ENCODE measurements at regions not wholly inside any gene's neighbourhood (a gene's known extent, or its start where the extent isn't known, plus 50 kb on each side); places are given as distances from the start of the nearest gene placed in this dataset.

DNA sequence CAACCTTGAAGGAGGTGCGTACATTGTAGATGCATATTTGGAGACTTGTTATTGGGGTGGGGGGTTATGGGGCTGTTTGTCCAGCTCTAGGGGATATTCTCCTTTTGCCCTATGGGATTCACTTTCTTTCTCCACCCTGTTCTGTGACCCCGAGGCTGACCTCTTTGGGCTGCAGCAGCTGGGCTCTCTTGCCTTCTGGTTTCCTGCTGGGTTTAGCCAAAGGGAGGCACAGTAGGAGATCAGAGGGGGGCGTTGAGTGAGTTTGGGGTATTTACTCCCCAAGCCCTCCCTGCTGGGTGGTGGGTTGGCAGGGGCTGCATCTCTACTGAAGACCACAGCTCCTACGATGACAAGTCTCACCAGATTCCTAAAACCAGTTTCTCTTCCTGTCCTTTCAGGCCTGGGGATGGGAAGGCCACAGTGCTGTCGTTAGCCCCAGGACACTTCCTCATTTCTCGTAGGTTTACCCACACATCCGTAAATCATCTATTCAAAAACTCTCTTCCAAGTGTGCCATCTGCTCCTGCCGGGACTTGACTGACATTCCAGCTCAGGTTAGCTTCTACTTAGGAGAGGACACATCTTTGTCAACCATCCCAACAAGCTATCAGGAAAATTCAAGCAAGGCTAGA lies 127.1 kb downstream of the TMEM30B start:
- no peak overlapping the region for H2BK12ac ChIP-seq (ENCODE audit: low read depth, low read length)
- H3K56ac ChIP-seq (replicated peaks; ENCODE audit: insufficient read length, low read depth, low read length) = no peak overlapping the region
- H4K91ac ChIP-seq (replicated peaks; ENCODE audit: insufficient read length, low read length) = no peak overlapping the region
- H4K5ac ChIP-seq (ENCODE audit: insufficient read length, low read depth, low read length) = no peak overlapping the region
- H4K8ac ChIP-seq (ENCODE audit: extremely low read depth, insufficient read depth, low read length) = no peak overlapping the region
- H2BK5ac ChIP-seq (ENCODE audit: low read depth, low read length) = no peak overlapping the region
- H3K79me1 ChIP-seq (ENCODE audit: low read depth, low read length) = no peaks in the 10 kb centered on the region
- H3K36me3 ChIP-seq (ENCODE audit: control insufficient read depth in 2 of 4, insufficient read depth in 4 of 4, low read length in 3 of 4) = no peaks in the 10 kb centered on the region
- no peaks in the 10 kb centered on the region for H4K20me1 ChIP-seq (replicated peaks in 1 of 2; ENCODE audit: control insufficient read depth in 1 of 2, insufficient read depth in 2 of 2, low read length in 2 of 2)
- H3K27ac ChIP-seq (ENCODE audit: low read depth, low read length) = no peak overlapping the region
- H3K18ac ChIP-seq (ENCODE audit: extremely low read depth, low read length) = peak overlapping the region; percentile 71
- H3K4me3 ChIP-seq (ENCODE audit: extremely low read depth in 1 of 4, insufficient read depth in 2 of 4, low read depth in 3 of 4, low read length in 4 of 4) = no peak overlapping the region
- no peak overlapping the region for H2AFZ ChIP-seq (ENCODE audit: low read length)
- no peak overlapping the region for H3K9ac ChIP-seq (replicated peaks in 1 of 4; ENCODE audit: extremely low read depth in 1 of 4, low read depth in 3 of 4, low read length in 3 of 4)
- H3K14ac ChIP-seq (ENCODE audit: insufficient read length) = no peak overlapping the region
- no peak overlapping the region for H3K4ac ChIP-seq (replicated peaks; ENCODE audit: insufficient read length, low read depth, low read length)
- H3K79me2 ChIP-seq (ENCODE audit: control insufficient read depth in 1 of 2, insufficient read depth in 2 of 2, low read length in 2 of 2) = no peaks in the 10 kb centered on the region
- H3K9me3 ChIP-seq (ENCODE audit: insufficient read depth in 2 of 2, low read depth in 1 of 2, low read length in 1 of 2) = no peaks in the 10 kb centered on the region
- no peak overlapping the region for H2AK5ac ChIP-seq (ENCODE audit: low read depth, low read length)
- H3K4me2 ChIP-seq (ENCODE audit: insufficient read depth in 1 of 2, low read depth in 2 of 2, low read length in 2 of 2) = peak overlapping the region in 1 of 2 experiments; percentile 31; a peak in 1 of 4 replicates
- H2BK120ac ChIP-seq (replicated peaks; ENCODE audit: low read depth, low read length) = no peak overlapping the region
- H3K23ac ChIP-seq (ENCODE audit: insufficient read length) = no peak overlapping the region
- ChIA-PET POLR2A (ENCODE audit: partially characterized antibody) (interaction anchor here (0.8 to 1.0 kb wide), 2 partner anchors 10 to 24 kb away, joined by 3 read pairs; no protein-coding TSS in a partner anchor), CTCF (ENCODE audit: partially characterized antibody) (interaction anchor here (0.6 to 1.6 kb wide), 5 partner anchors 14 to 135 kb away, joined by 3 to 7 read pairs (median 5); no protein-coding TSS in a partner anchor)
- H2BK15ac ChIP-seq (ENCODE audit: low read length) = 0 out of 2 replicates have a peak overlapping the region, but pooled peaks have one; percentile 65
- no peak for FAIRE-seq
- peaks cover 4 to 18% (median 8%) of the 10 kb centered on the region in 4 experiments for H3K4me1 ChIP-seq (replicated peaks in 1 of 4; ENCODE audit: control insufficient read depth in 3 of 4, insufficient read depth in 4 of 4, low read length in 3 of 4)
- H2BK20ac ChIP-seq (ENCODE audit: low read length) = peak overlapping the region; percentile 29; the same call in 1 of the 2 replicates
- H3K23me2 ChIP-seq (ENCODE audit: low read depth, low read length) = no peaks in the 10 kb centered on the region
- WGBS, 2 experiments (ENCODE audit: extremely low coverage in 1 of 2, insufficient coverage in 1 of 2, insufficient read length in 1 of 2, insufficient replicate concordance in 2 of 2, low coverage in 1 of 2, low lambda C conversion rate in 2 of 2, missing lambda C conversion rate in 1 of 2) = 78% methylated on average over 8 of the region's 8 CpGs; no CpG with 5 or more reads in 1 of the 2 experiments
- DNase-seq (ENCODE audit: low read depth in 1 of 2, low spot score in 2 of 2) = no peak
- no peaks in the 10 kb centered on the region for H3K27me3 ChIP-seq (replicated peaks in 1 of 4; ENCODE audit: control insufficient read depth in 3 of 4, extremely low read depth in 1 of 4, insufficient read depth in 3 of 4, low read length in 3 of 4)
- TF ChIP-seq SP1 (IDR thresholded peaks at IDR 0.05; ENCODE audit: low read depth, low read length) (no peak), BACH1 (IDR thresholded peaks at IDR 0.05; ENCODE audit: low read length) (no peak), PHF8 (conservative IDR thresholded peaks at IDR 0.05; ENCODE audit: low read depth, low read length) (no peak), GTF2F1 (IDR thresholded peaks at IDR 0.05; ENCODE audit: borderline replicate concordance, low read depth, low read length) (no peak)
- TF ChIP-seq, protein P1, sequence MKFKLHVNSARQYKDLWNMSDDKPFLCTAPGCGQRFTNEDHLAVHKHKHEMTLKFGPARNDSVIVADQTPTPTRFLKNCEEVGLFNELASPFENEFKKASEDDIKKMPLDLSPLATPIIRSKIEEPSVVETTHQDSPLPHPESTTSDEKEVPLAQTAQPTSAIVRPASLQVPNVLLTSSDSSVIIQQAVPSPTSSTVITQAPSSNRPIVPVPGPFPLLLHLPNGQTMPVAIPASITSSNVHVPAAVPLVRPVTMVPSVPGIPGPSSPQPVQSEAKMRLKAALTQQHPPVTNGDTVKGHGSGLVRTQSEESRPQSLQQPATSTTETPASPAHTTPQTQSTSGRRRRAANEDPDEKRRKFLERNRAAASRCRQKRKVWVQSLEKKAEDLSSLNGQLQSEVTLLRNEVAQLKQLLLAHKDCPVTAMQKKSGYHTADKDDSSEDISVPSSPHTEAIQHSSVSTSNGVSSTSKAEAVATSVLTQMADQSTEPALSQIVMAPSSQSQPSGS (IDR thresholded peaks at IDR 0.05; ENCODE audit: low read length) = no peak
